Neural cell (in vitro differentiated cells): ENCODE measurements at regions not wholly inside any gene's neighbourhood (a gene's known extent, or its start where the extent isn't known, plus 50 kb on each side); places are given as distances from the start of the nearest gene placed in this dataset.

Experiments
- H2AFZ ChIP-seq: fragments of 200-600, 300-800 bp; sonication (generic), shearing (Covaris generic); 2 replicates; pipeline ENCODE4 v1.6.0; 2014; ENCODE audit warnings: low read depth, mild to moderate bottlenecking, antibody characterized with exemption, low read length, moderate library complexity
- H3F3A ChIP-seq: fragments of 200-600 bp; shearing (Covaris generic); 2 replicates; pipeline ENCODE4 v1.6.1; 2016; ENCODE audit warnings: mild to moderate bottlenecking, moderate library complexity, mixed read lengths, antibody characterized with exemption, low read length; ENCODE audit not compliant: insufficient read depth, poor library complexity, severe bottlenecking
- H3K27ac ChIP-seq: fragments of 200-600, 300-800 bp; sonication (generic), shearing (Covaris generic); 2 replicates; pipeline ENCODE4 v1.5.1; 2014; ENCODE audit warnings: mild to moderate bottlenecking, low read length, moderate library complexity
- H3K27me3 ChIP-seq: fragments of 300-800, 200-600 bp; sonication (generic), shearing (Covaris generic); 2 replicates; pipeline ENCODE4 v1.6.0; 2014; ENCODE audit warnings: mild to moderate bottlenecking, low read depth, low read length, moderate library complexity; ENCODE audit not compliant: insufficient read depth
- H3K36me3 ChIP-seq: fragments of 300-800, 200-600 bp; sonication (generic), shearing (Covaris generic); 2 replicates; pipeline ENCODE4 v1.5.1; 2014; ENCODE audit warnings: mild to moderate bottlenecking, antibody characterized with exemption, low read length, moderate library complexity; ENCODE audit not compliant: insufficient read depth
- H3K4me2 ChIP-seq: fragments of 300-800, 200-600 bp; sonication (generic), shearing (Covaris generic); 2 replicates; pipeline ENCODE4 v1.6.0; 2014; ENCODE audit warnings: mild to moderate bottlenecking, low read length
- H3K4me3 ChIP-seq: fragments of 300-800, 200-600 bp; sonication (generic), shearing (Covaris generic); 2 replicates; pipeline ENCODE4 v1.5.1; 2014; ENCODE audit warnings: mild to moderate bottlenecking, low read length, moderate library complexity
- H3K79me2 ChIP-seq: fragments of 200-600 bp; shearing (Covaris generic); replicated peaks from 2 replicates; pipeline ENCODE4 v1.6.0; 2014; ENCODE audit warnings: mild to moderate bottlenecking, low read length, moderate library complexity; ENCODE audit not compliant: insufficient read depth
- H3K9ac ChIP-seq: fragments of 300-800, 200-600 bp; sonication (generic), shearing (Covaris generic); 2 replicates; pipeline ENCODE4 v1.6.1; 2016; ENCODE audit warnings: mild to moderate bottlenecking, low read length, mixed read lengths
- H3K9me2 ChIP-seq: fragments of 200-600 bp; shearing (Covaris generic); 2 replicates; pipeline ENCODE4 v1.6.1; 2016; ENCODE audit warnings: mild to moderate bottlenecking, low read length, mixed read lengths; ENCODE audit not compliant: insufficient read depth
- H3K9me3 ChIP-seq: fragments of 200-600, 300-800 bp; sonication (generic), shearing (Covaris generic); 2 replicates; pipeline ENCODE4 v1.6.1; 2016; ENCODE audit warnings: mild to moderate bottlenecking, mixed run types, low read length, moderate library complexity, mixed read lengths
- H4K20me1 ChIP-seq: fragments of 200-600 bp; shearing (Covaris generic); 2 replicates; pipeline ENCODE4 v1.6.1; 2016; ENCODE audit warnings: mild to moderate bottlenecking, mixed run types; ENCODE audit not compliant: insufficient read depth
- CTCF ChIP-seq: fragments of 450-650 bp; IDR thresholded peaks from 2 replicates; pipeline ENCODE4 v1.5.1; 2014; ENCODE audit warnings: antibody characterized with exemption, mild to moderate bottlenecking, moderate library complexity; ENCODE audit not compliant: poor library complexity, severe bottlenecking
- EP300 ChIP-seq: fragments of 450-650 bp; conservative IDR thresholded peaks from 2 replicates; pipeline ENCODE4 v1.6.1; 2014; ENCODE audit warnings: antibody characterized with exemption, mild to moderate bottlenecking, moderate library complexity; ENCODE audit not compliant: poor library complexity, severe bottlenecking
- EZH2 ChIP-seq: fragments of 200-600, 300-800 bp; shearing (Covaris generic), sonication (generic); IDR thresholded peaks from 2 replicates; pipeline ENCODE4 v1.6.1; 2014; ENCODE audit warnings: antibody characterized with exemption, low read length, borderline replicate concordance, mild to moderate bottlenecking; ENCODE audit not compliant: insufficient read depth, poor library complexity, severe bottlenecking
- MXI1 ChIP-seq: fragments of 450-650 bp; conservative IDR thresholded peaks from 2 replicates; pipeline ENCODE4 v1.6.1; 2014; ENCODE audit warnings: antibody characterized with exemption, mild to moderate bottlenecking; ENCODE audit not compliant: poor library complexity, severe bottlenecking
- POLR2AphosphoS5 ChIP-seq: IDR thresholded peaks from 2 replicates; pipeline ENCODE4 v1.6.1; 2012
- RAD21 ChIP-seq: fragments of 450-650 bp; conservative IDR thresholded peaks from 2 replicates; pipeline ENCODE4 v1.6.1; 2014; ENCODE audit warnings: antibody characterized with exemption, mild to moderate bottlenecking, moderate library complexity
- REST ChIP-seq: IDR thresholded peaks from 2 replicates; pipeline ENCODE4 v1.6.1; 2012; ENCODE audit warnings: borderline replicate concordance
- SMC3 ChIP-seq: fragments of 450-650 bp; conservative IDR thresholded peaks from 2 replicates; pipeline ENCODE4 v1.6.1; 2014; ENCODE audit warnings: antibody characterized with exemption, mild to moderate bottlenecking, moderate library complexity; ENCODE audit not compliant: poor library complexity
- TAF1 ChIP-seq: IDR thresholded peaks from 2 replicates; pipeline ENCODE4 v1.6.1; 2012; ENCODE audit warnings: low read depth

GRCh38 chr5:124040799-124041198 is 528.8 kb downstream of the CSNK1G3 start:
- no peaks in the 10 kb centered on the region for H4K20me1 ChIP-seq
- no peak overlapping the region for H2AFZ ChIP-seq
- H3K9me3 ChIP-seq, result no peaks in the 10 kb centered on the region
- no peak overlapping the region for H3K27ac ChIP-seq
- no peak overlapping the region for H3K4me2 ChIP-seq
- H3K79me2 ChIP-seq, result no peaks in the 10 kb centered on the region
- H3K9ac ChIP-seq, result no peak overlapping the region
- H3K4me3 ChIP-seq, result no peak overlapping the region
- H3K36me3 ChIP-seq, result no peaks in the 10 kb centered on the region
- H3K9me2 ChIP-seq, result no peaks in the 10 kb centered on the region
- H3F3A ChIP-seq, result no peaks in the 10 kb centered on the region
- no peaks in the 10 kb centered on the region for H3K27me3 ChIP-seq
- TF ChIP-seq TAF1 (no peak), EZH2 (no peak), REST (no peak), POLR2AphosphoS5 (no peak), MXI1 (no peak), EP300 (no peak), RAD21 (no peak), SMC3 (no peak), CTCF (no peak)

- H2AFZ ChIP-seq, result no peak overlapping the region
- H3F3A ChIP-seq, result no peaks in the 10 kb centered on the region
- TF ChIP-seq CTCF (no peak), TAF1 (no peak), REST (no peak), RAD21 (no peak), MXI1 (no peak), EZH2 (no peak), POLR2AphosphoS5 (no peak), SMC3 (no peak), EP300 (no peak)
- H3K36me3 ChIP-seq, result no peaks in the 10 kb centered on the region
- no peaks in the 10 kb centered on the region for H3K9me2 ChIP-seq
- no peak overlapping the region for H3K4me3 ChIP-seq
- H3K9ac ChIP-seq, result no peak overlapping the region
- no peaks in the 10 kb centered on the region for H3K79me2 ChIP-seq
- no peaks in the 10 kb centered on the region for H4K20me1 ChIP-seq
- no peaks in the 10 kb centered on the region for H3K27me3 ChIP-seq
- H3K4me2 ChIP-seq, result no peak overlapping the region
- H3K27ac ChIP-seq, result no peak overlapping the region
- no peaks in the 10 kb centered on the region for H3K9me3 ChIP-seq
These were observed 527.4 kb downstream of the CSNK1G3 start for GRCh38 chr5:124039410-124039809.
